Trophoblast cell (in vitro differentiated cells and primary cell): ENCODE measurements at regions not wholly inside any gene's neighbourhood (a gene's known extent, or its start where the extent isn't known, plus 50 kb on each side); places are given as distances from the start of the nearest gene placed in this dataset.

Experiments
- DNase-seq, 2 donors: peaks; one replicate each; pipeline ENCODE4 v3.0.0-alpha.2; 2016
- H2AFZ ChIP-seq: 2 replicates; pipeline ENCODE4 v1.6.1; 2013; ENCODE audit warnings: low read length, moderate library complexity, mild to moderate bottlenecking; ENCODE audit not compliant: insufficient read depth, poor library complexity
- H2AK5ac ChIP-seq: 2 replicates; pipeline ENCODE4 v1.6.1; 2013; ENCODE audit warnings: mild to moderate bottlenecking, low read length
- H2BK120ac ChIP-seq: 2 replicates; pipeline ENCODE4 v1.6.1; 2013; ENCODE audit warnings: low read length, mild to moderate bottlenecking, moderate library complexity; ENCODE audit not compliant: insufficient read depth, poor library complexity
- H2BK12ac ChIP-seq: 2 replicates; pipeline ENCODE4 v1.6.1; 2013; ENCODE audit warnings: mild to moderate bottlenecking, low read length, moderate library complexity
- H2BK5ac ChIP-seq: 2 replicates; pipeline ENCODE4 v1.6.1; 2013; ENCODE audit warnings: low read length, low read depth, moderate library complexity, mild to moderate bottlenecking; ENCODE audit not compliant: poor library complexity
- H3K14ac ChIP-seq: 2 replicates; pipeline ENCODE4 v1.6.1; 2013; ENCODE audit warnings: mild to moderate bottlenecking, low read length
- H3K18ac ChIP-seq: 2 replicates; pipeline ENCODE4 v1.6.1; 2013; ENCODE audit warnings: mild to moderate bottlenecking, low read length
- H3K23ac ChIP-seq: 2 replicates; pipeline ENCODE4 v1.6.1; 2013; ENCODE audit warnings: low read length
- H3K27ac ChIP-seq: 2 replicates; pipeline ENCODE4 v1.5.1; 2013; ENCODE audit warnings: low read depth, mild to moderate bottlenecking, inconsistent platforms, low read length, moderate library complexity
- H3K27me3 ChIP-seq: 2 replicates; pipeline ENCODE4 v1.6.1; 2013; ENCODE audit warnings: inconsistent platforms, mild to moderate bottlenecking, low read length, moderate library complexity; ENCODE audit not compliant: insufficient read depth
- H3K36me3 ChIP-seq, 2 experiments: 1 replicate in 1 of 2; 2 replicates in 1 of 2; pipeline ENCODE4 v1.6.1; 2013; ENCODE audit warnings: low read length in 2 of 2, mild to moderate bottlenecking in 2 of 2, moderate library complexity in 1 of 2; ENCODE audit not compliant: insufficient read depth in 2 of 2, control insufficient read depth in 1 of 2
- H3K4ac ChIP-seq: 2 replicates; pipeline ENCODE4 v1.6.1; 2013; ENCODE audit warnings: low read depth, mild to moderate bottlenecking, low read length, moderate library complexity
- H3K4me1 ChIP-seq, 2 experiments: 1 replicate in 1 of 2; 2 replicates in 1 of 2; pipeline ENCODE4 v1.6.1; 2013; ENCODE audit warnings: low read length in 2 of 2, mild to moderate bottlenecking in 2 of 2, moderate library complexity in 1 of 2; ENCODE audit not compliant: insufficient read depth in 2 of 2, control insufficient read depth in 1 of 2
- H3K4me2 ChIP-seq: 2 replicates; pipeline ENCODE4 v1.6.1; 2013; ENCODE audit warnings: inconsistent platforms, mild to moderate bottlenecking, low read length, moderate library complexity
- H3K4me3 ChIP-seq: 2 replicates; pipeline ENCODE4 v1.5.1; 2013; ENCODE audit warnings: mild to moderate bottlenecking, low read depth, low read length, inconsistent platforms
- H3K79me1 ChIP-seq: one replicate; pipeline ENCODE4 v1.6.1; 2013; ENCODE audit warnings: low read length
- H3K79me2 ChIP-seq: 2 replicates; pipeline ENCODE4 v1.6.1; 2013; ENCODE audit warnings: low read length, mild to moderate bottlenecking; ENCODE audit not compliant: control insufficient read depth, insufficient read depth, poor library complexity
- H3K9ac ChIP-seq: 2 replicates; pipeline ENCODE4 v1.6.1; 2013; ENCODE audit warnings: mild to moderate bottlenecking, low read length
- H3K9me3 ChIP-seq: 2 replicates; pipeline ENCODE4 v1.6.1; 2013; ENCODE audit warnings: low read depth, mild to moderate bottlenecking, control low read depth, inconsistent platforms, low read length; ENCODE audit not compliant: insufficient read depth
- H4K12ac ChIP-seq: 2 replicates; pipeline ENCODE4 v1.6.1; 2013; ENCODE audit warnings: low read depth, mild to moderate bottlenecking, low read length, moderate library complexity
- H4K8ac ChIP-seq: 2 replicates; pipeline ENCODE4 v1.6.1; 2013; ENCODE audit warnings: low read depth, mild to moderate bottlenecking, low read length, moderate library complexity
- H4K91ac ChIP-seq: one replicate; pipeline ENCODE4 v1.6.1; 2013; ENCODE audit warnings: low read depth, mild to moderate bottlenecking, low read length, moderate library complexity
- WGBS: extraction: QIAGEN DNeasy Blood & Tissue Kit; methylation state at CpG from one replicate; pipeline ENCODE4 v1.1.7; 2013; ENCODE audit warnings: missing lambda C conversion rate; ENCODE audit not compliant: insufficient read length, insufficient coverage; ENCODE audit errors: extremely low coverage; 5-methylcytosine and 5-hydroxymethylcytosine counted together

DNA sequence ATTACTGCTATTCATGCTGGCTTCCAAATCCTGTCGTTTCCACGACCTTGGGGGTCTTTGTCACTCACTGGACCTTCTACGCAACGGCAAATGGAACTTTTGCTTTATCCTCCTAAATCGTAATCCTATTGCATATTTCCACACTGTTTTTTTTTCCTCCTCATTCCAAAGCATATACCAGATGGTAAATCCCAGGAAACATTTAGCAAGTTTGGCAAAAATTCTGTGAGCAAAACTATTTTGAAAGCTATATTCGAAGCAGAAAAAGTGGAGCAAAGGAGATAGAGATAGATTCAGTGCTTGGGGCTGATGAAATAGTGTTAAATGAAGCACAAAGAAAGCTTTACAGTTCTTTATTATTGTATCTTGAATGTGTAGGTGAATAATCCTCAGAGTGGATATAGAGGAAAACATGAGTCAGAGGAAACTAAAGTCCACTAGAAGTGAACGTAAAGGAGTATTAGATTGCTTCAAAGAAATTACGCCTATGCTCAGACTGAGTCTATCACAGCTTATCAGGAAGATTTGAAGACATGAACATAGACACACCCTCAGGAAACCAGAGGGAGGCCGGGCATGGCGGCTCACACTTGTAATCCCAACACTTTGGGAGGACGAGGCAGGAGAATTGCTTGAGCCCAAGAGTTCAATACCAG, 50.2 kb upstream of the FAM9A start:
- Histone ChIP-seq H3K79me1 (no peaks in the 10 kb centered on the region), H3K4me2 (no peak overlapping the region), H3K4me3 (no peak overlapping the region), H3K4me1 (no peaks in the 10 kb centered on the region), H3K79me2 (no peaks in the 10 kb centered on the region), H3K14ac (no peak overlapping the region), H3K4ac (no peak overlapping the region), H2BK12ac (no peak overlapping the region), H3K9ac (no peak overlapping the region), H2AK5ac (no peak overlapping the region), H3K18ac (no peak overlapping the region), H4K12ac (no peak overlapping the region), H3K27ac (no peak overlapping the region), H3K23ac (no peak overlapping the region), H3K9me3 (no peaks in the 10 kb centered on the region), H3K36me3 (no peaks in the 10 kb centered on the region), H4K91ac (no peak overlapping the region), H3K27me3 (no peaks in the 10 kb centered on the region), H2AFZ (no peak overlapping the region), H2BK120ac (no peak overlapping the region), H4K8ac (no peak overlapping the region), H2BK5ac (no peak overlapping the region)
- no peak for DNase-seq
- WGBS: no CpG with 5 or more reads among the region's 11 CpGs
